ENCODE measurements at regions not wholly inside any gene's neighbourhood (a gene's known extent, or its start where the extent isn't known, plus 50 kb on each side); places are given as distances from the start of the nearest gene placed in this dataset.

- no peak for TF ChIP-seq CTCF (IDR thresholded peaks at IDR 0.05)
- TF ChIP-seq POLR2A (IDR thresholded peaks at IDR 0.05; ENCODE audit: low read depth) = no peak
- TF ChIP-seq EP300 (IDR thresholded peaks at IDR 0.05) = no peak
Measured at GRCh38 chr5:29568028-29568427, 1625.5 kb upstream of the CDH6 start.
